ENCODE measurements at regions not wholly inside any gene's neighbourhood (a gene's known extent, or its start where the extent isn't known, plus 50 kb on each side); places are given as distances from the start of the nearest gene placed in this dataset.

GRCh38 chr6:23114812-23115504 is 545.6 kb downstream of the HDGFL1 start:
- 74 to 75% methylated on average over 6 of the region's 6 CpGs for WGBS, 2 donors
- Histone ChIP-seq H3K27ac (ENCODE audit: low read depth in 1 of 2, low read length in 1 of 2) (no peak overlapping the region), H3K9me3 (ENCODE audit: control insufficient read depth in 4 of 4, insufficient read depth in 3 of 4, low read length in 3 of 4) (peaks cover 5 to 12% (median 9%) of the 10 kb centered on the region in 4 donors), H3K9ac (ENCODE audit: insufficient read depth in 1 of 2, low read length in 2 of 2) (no peak overlapping the region), H3K36me3 (ENCODE audit: control insufficient read depth in 4 of 4, insufficient read depth in 4 of 4, low read length in 4 of 4) (no peaks in the 10 kb centered on the region), H3K27me3 (ENCODE audit: control insufficient read depth in 3 of 3, insufficient read depth in 3 of 3, low read length in 2 of 3) (no peaks in the 10 kb centered on the region), H3K4me1 (ENCODE audit: control insufficient read depth in 5 of 5, insufficient read depth in 5 of 5, low read length in 5 of 5) (no peaks in the 10 kb centered on the region), H3K4me3 (no peak overlapping the region)
- DNase-seq (no peak), ATAC-seq (ENCODE audit: insufficient read depth, low FRiP score) (no peak)
- no peak for TF ChIP-seq CTCF (IDR thresholded peaks at IDR 0.05; ENCODE audit: control extremely low read depth, extremely low read depth)

- Histone ChIP-seq H3K4me1 (ENCODE audit: control insufficient read depth in 5 of 5, insufficient read depth in 5 of 5, low read length in 5 of 5) (no peaks in the 10 kb centered on the region), H3K36me3 (ENCODE audit: control insufficient read depth in 4 of 4, insufficient read depth in 4 of 4, low read length in 4 of 4) (no peaks in the 10 kb centered on the region), H3K4me3 (no peak overlapping the region), H3K27ac (ENCODE audit: low read depth in 1 of 2, low read length in 1 of 2) (no peak overlapping the region), H3K9ac (ENCODE audit: insufficient read depth in 1 of 2, low read length in 2 of 2) (no peak overlapping the region), H3K27me3 (ENCODE audit: control insufficient read depth in 3 of 3, insufficient read depth in 3 of 3, low read length in 2 of 3) (no peaks in the 10 kb centered on the region), H3K9me3 (ENCODE audit: control insufficient read depth in 4 of 4, insufficient read depth in 3 of 4, low read length in 3 of 4) (peaks cover 0 to 9% (median 0%) of the 10 kb centered on the region in 4 donors)
- ATAC-seq (ENCODE audit: insufficient read depth, low FRiP score) = no peak
- DNase-seq = peak in 1 of 3 donors; percentile 21
- WGBS, 2 donors = 61 to 64% methylated on average over 1 of the region's 1 CpG
- no peak for TF ChIP-seq CTCF (IDR thresholded peaks at IDR 0.05; ENCODE audit: control extremely low read depth, extremely low read depth)
Measured at GRCh38 chr6:23137611-23138010, 568.2 kb downstream of the HDGFL1 start.

- H3K4me3 ChIP-seq = no peak overlapping the region
- no peak for TF ChIP-seq CTCF (IDR thresholded peaks at IDR 0.05; ENCODE audit: control extremely low read depth, extremely low read depth)
- H3K4me1 ChIP-seq (ENCODE audit: control insufficient read depth in 5 of 5, insufficient read depth in 5 of 5, low read length in 5 of 5) = no peaks in the 10 kb centered on the region
- H3K27ac ChIP-seq (ENCODE audit: low read depth in 1 of 2, low read length in 1 of 2) = no peak overlapping the region
- no peak overlapping the region for H3K9ac ChIP-seq (ENCODE audit: insufficient read depth in 1 of 2, low read length in 2 of 2)
- no peaks in the 10 kb centered on the region for H3K27me3 ChIP-seq (ENCODE audit: control insufficient read depth in 3 of 3, insufficient read depth in 3 of 3, low read length in 2 of 3)
- no peak for DNase-seq
- no peak for ATAC-seq (ENCODE audit: insufficient read depth, low FRiP score)
- H3K9me3 ChIP-seq (ENCODE audit: control insufficient read depth in 4 of 4, insufficient read depth in 3 of 4, low read length in 3 of 4) = peaks cover 0 to 9% (median 0%) of the 10 kb centered on the region in 4 donors
- H3K36me3 ChIP-seq (ENCODE audit: control insufficient read depth in 4 of 4, insufficient read depth in 4 of 4, low read length in 4 of 4) = no peaks in the 10 kb centered on the region
Measured at GRCh38 chr6:23140871-23141270, 571.5 kb downstream of the HDGFL1 start.

- ATAC-seq (ENCODE audit: insufficient read depth, low FRiP score) = no peak
- H3K27me3 ChIP-seq (ENCODE audit: control insufficient read depth in 3 of 3, insufficient read depth in 3 of 3, low read length in 2 of 3) = no peaks in the 10 kb centered on the region
- no peak for TF ChIP-seq CTCF (IDR thresholded peaks at IDR 0.05; ENCODE audit: control extremely low read depth, extremely low read depth)
- no peak for DNase-seq
- WGBS, 2 donors = 83 to 89% methylated on average over 2 of the region's 2 CpGs
- H3K9me3 ChIP-seq (ENCODE audit: control insufficient read depth in 4 of 4, insufficient read depth in 3 of 4, low read length in 3 of 4) = no peaks in the 10 kb centered on the region
- no peaks in the 10 kb centered on the region for H3K4me1 ChIP-seq (ENCODE audit: control insufficient read depth in 5 of 5, insufficient read depth in 5 of 5, low read length in 5 of 5)
- H3K36me3 ChIP-seq (ENCODE audit: control insufficient read depth in 4 of 4, insufficient read depth in 4 of 4, low read length in 4 of 4) = no peaks in the 10 kb centered on the region
- H3K27ac ChIP-seq (ENCODE audit: low read depth in 1 of 2, low read length in 1 of 2) = no peak overlapping the region
- H3K4me3 ChIP-seq = no peak overlapping the region
- no peak overlapping the region for H3K9ac ChIP-seq (ENCODE audit: insufficient read depth in 1 of 2, low read length in 2 of 2)
Measured at GRCh38 chr6:23145781-23146180, 576.4 kb downstream of the HDGFL1 start.

All from lung (tissue), 11 donors.